H1 (cell line): ENCODE measurements at regions not wholly inside any gene's neighbourhood (a gene's known extent, or its start where the extent isn't known, plus 50 kb on each side); places are given as distances from the start of the nearest gene placed in this dataset.

Experiments
- ATF3 ChIP-seq: IDR thresholded peaks from 2 replicates; pipeline ENCODE4 v1.6.1; 2011; ENCODE audit warnings: low read depth, mild to moderate bottlenecking, low read length; ENCODE audit not compliant: insufficient read depth
- BCL11A ChIP-seq, 2 experiments: IDR thresholded peaks; one replicate each; pipeline ENCODE4 v1.6.1; 2011; ENCODE audit warnings: low read depth in 2 of 2, low read length in 2 of 2, mild to moderate bottlenecking in 2 of 2
- CREB1 ChIP-seq: IDR thresholded peaks from 2 replicates; pipeline ENCODE4 v1.6.1; 2012; ENCODE audit warnings: inconsistent platforms
- CTCF ChIP-seq, 3 experiments: IDR thresholded peaks; 1 replicate in 2 of 3; 2 replicates in 1 of 3; pipeline versions ENCODE4 v1.5.1 to v1.6.1; 2011; ENCODE audit warnings: low read length in 3 of 3, mild to moderate bottlenecking in 3 of 3, inconsistent platforms in 2 of 3, low read depth in 1 of 3, moderate library complexity in 1 of 3; ENCODE audit not compliant: insufficient read depth in 1 of 3; ENCODE audit errors: control extremely low read depth in 1 of 3
- EZH2 ChIP-seq: fragments of 200-600 bp; sonication (generic); IDR thresholded peaks from 2 replicates; pipeline ENCODE4 v1.7.1; 2012; ENCODE audit warnings: low read depth, mild to moderate bottlenecking, moderate library complexity, low read length, inconsistent platforms; ENCODE audit not compliant: severe bottlenecking
- GTF2F1 ChIP-seq: IDR thresholded peaks from 2 replicates; pipeline ENCODE4 v1.6.1; 2012; ENCODE audit warnings: low read depth, low read length, improper control_type of control experiment, borderline replicate concordance
- POLR2A ChIP-seq, 2 experiments: IDR thresholded peaks; 1 replicate in 1 of 2; 2 replicates in 1 of 2; pipeline ENCODE4 v1.6.1; 2011; ENCODE audit warnings: low read depth in 2 of 2, low read length in 2 of 2, mild to moderate bottlenecking in 2 of 2; ENCODE audit errors: control extremely low read depth in 1 of 2
- RFX5 ChIP-seq: IDR thresholded peaks from 2 replicates; pipeline ENCODE4 v1.6.1; 2011; ENCODE audit warnings: low read depth, low read length, improper control_type of control experiment, borderline replicate concordance
- RXRA ChIP-seq: IDR thresholded peaks from 2 replicates; pipeline ENCODE4 v1.6.1; 2011; ENCODE audit warnings: low read depth, mild to moderate bottlenecking, low read length, moderate library complexity; ENCODE audit not compliant: insufficient read depth
- YY1 ChIP-seq: IDR thresholded peaks from 2 replicates; pipeline ENCODE4 v1.6.1; 2011; ENCODE audit warnings: low read depth, mild to moderate bottlenecking, low read length

GRCh38 chr1:14194511-14194910, 404.0 kb upstream of the KAZN start:
- TF ChIP-seq CTCF (IDR thresholded peaks at IDR 0.05; ENCODE audit: control extremely low read depth in 1 of 3, insufficient read depth in 1 of 3, low read depth in 1 of 3, low read length in 3 of 3) (no peak), POLR2A (IDR thresholded peaks at IDR 0.05; ENCODE audit: control extremely low read depth in 1 of 2, low read depth in 2 of 2, low read length in 2 of 2) (no peak), RXRA (no peak), CREB1 (no peak), RFX5 (no peak), GTF2F1 (no peak), ATF3 (no peak), YY1 (no peak), EZH2 (no peak), BCL11A (IDR thresholded peaks at IDR 0.05; ENCODE audit: low read depth in 2 of 2, low read length in 2 of 2) (no peak)
